ENCODE measurements at regions not wholly inside any gene's neighbourhood (a gene's known extent, or its start where the extent isn't known, plus 50 kb on each side); places are given as distances from the start of the nearest gene placed in this dataset.

GRCh38 chr2:226066873-226067272 is 667.4 kb downstream of the NYAP2 start:
- no peak overlapping the region for H3K4me3 ChIP-seq (ENCODE audit: low read depth, low read length)
- no peak for TF ChIP-seq CTCF (IDR thresholded peaks at IDR 0.05; ENCODE audit: low read depth, low read length)
- in situ Hi-C loops (cut with HindIII; ENCODE audit: low sequenced_read_pairs): no loop called here
- DNase-seq (ENCODE audit: low read depth, low spot score): no peak

GRCh38 chr2:226066391-226066790 is 666.9 kb downstream of the NYAP2 start:
- DNase-seq (ENCODE audit: low read depth, low spot score): no peak
- in situ Hi-C loops (cut with HindIII; ENCODE audit: low sequenced_read_pairs): no loop called here
- no peak overlapping the region for H3K4me3 ChIP-seq (ENCODE audit: low read depth, low read length)
- no peak for TF ChIP-seq CTCF (IDR thresholded peaks at IDR 0.05; ENCODE audit: low read depth, low read length)

- no peak for TF ChIP-seq CTCF (IDR thresholded peaks at IDR 0.05; ENCODE audit: low read depth, low read length)
- DNase-seq (ENCODE audit: low read depth, low spot score): no peak
- in situ Hi-C loops (cut with HindIII; ENCODE audit: low sequenced_read_pairs): no loop called here
- H3K4me3 ChIP-seq (ENCODE audit: low read depth, low read length): no peak overlapping the region
Observed at GRCh38 chr2:226064932-226065570, 665.5 kb downstream of the NYAP2 start.

- DNase-seq (ENCODE audit: low read depth, low spot score): peak; percentile 41
- in situ Hi-C loops (cut with HindIII; ENCODE audit: low sequenced_read_pairs): no loop called here
- no peak overlapping the region for H3K4me3 ChIP-seq (ENCODE audit: low read depth, low read length)
- TF ChIP-seq CTCF (IDR thresholded peaks at IDR 0.05; ENCODE audit: low read depth, low read length): no peak
Observed at GRCh38 chr2:226063704-226064440, 664.4 kb downstream of the NYAP2 start.

- in situ Hi-C loops (cut with HindIII; ENCODE audit: low sequenced_read_pairs): no loop called here
- DNase-seq (ENCODE audit: low read depth, low spot score): no peak
- H3K4me3 ChIP-seq (ENCODE audit: low read depth, low read length): no peak overlapping the region
- no peak for TF ChIP-seq CTCF (IDR thresholded peaks at IDR 0.05; ENCODE audit: low read depth, low read length)
Observed at GRCh38 chr2:226059961-226060627, 660.6 kb downstream of the NYAP2 start.

GRCh38 chr2:226057914-226058313 is 658.4 kb downstream of the NYAP2 start:
- DNase-seq (ENCODE audit: low read depth, low spot score): no peak
- H3K4me3 ChIP-seq (ENCODE audit: low read depth, low read length): no peak overlapping the region
- in situ Hi-C loops (cut with HindIII; ENCODE audit: low sequenced_read_pairs): no loop called here
- no peak for TF ChIP-seq CTCF (IDR thresholded peaks at IDR 0.05; ENCODE audit: low read depth, low read length)
